ENCODE measurements at regions not wholly inside any gene's neighbourhood (a gene's known extent, or its start where the extent isn't known, plus 50 kb on each side); places are given as distances from the start of the nearest gene placed in this dataset.

GRCh38 chr11:112509300-112509699, 248.6 kb upstream of the PLET1 start:
- WGBS, 2 donors: 95 to 100% methylated on average over 2 of the region's 2 CpGs
- Histone ChIP-seq H3K36me3 (ENCODE audit: low read depth, missing control alignments) (no peaks in the 10 kb centered on the region), H3K4me3 (no peak overlapping the region), H3K27ac (no peak overlapping the region), H3K9me3 (no peaks in the 10 kb centered on the region), H3K27me3 (no peaks in the 10 kb centered on the region), H3K4me1 (no peaks in the 10 kb centered on the region)
- TF ChIP-seq CTCF (IDR thresholded peaks at IDR 0.05) (no peak), POLR2A (IDR thresholded peaks at IDR 0.05) (no peak)
- intact Hi-C loops (cut with DNase I; ENCODE audit: low total_unique reads): no loop called here
- no peak for DNase-seq

- H3K4me3 ChIP-seq: no peak overlapping the region
- H3K9me3 ChIP-seq: no peaks in the 10 kb centered on the region
- intact Hi-C loops (cut with DNase I; ENCODE audit: low total_unique reads): no loop called here
- no peaks in the 10 kb centered on the region for H3K4me1 ChIP-seq
- no peak overlapping the region for H3K27ac ChIP-seq
- TF ChIP-seq CTCF (IDR thresholded peaks at IDR 0.05) (no peak), POLR2A (IDR thresholded peaks at IDR 0.05) (no peak)
- 65 to 78% methylated on average over 1 of the region's 1 CpG for whole genome bisulfite sequencing, 2 donors
- no peaks in the 10 kb centered on the region for H3K27me3 ChIP-seq
- DNase-seq: no peak
- H3K36me3 ChIP-seq (ENCODE audit: low read depth, missing control alignments): no peaks in the 10 kb centered on the region
These were observed 250.6 kb upstream of the PLET1 start for GRCh38 chr11:112511271-112511670.

- no peaks in the 10 kb centered on the region for H3K9me3 ChIP-seq
- DNase-seq: no peak
- WGBS, 2 donors: 65 to 84% methylated on average over 1 of the region's 1 CpG
- intact Hi-C loops (cut with DNase I; ENCODE audit: low total_unique reads): no loop called here
- H3K36me3 ChIP-seq (ENCODE audit: low read depth, missing control alignments): no peaks in the 10 kb centered on the region
- H3K4me1 ChIP-seq: no peaks in the 10 kb centered on the region
- no peak overlapping the region for H3K4me3 ChIP-seq
- H3K27ac ChIP-seq: no peak overlapping the region
- H3K27me3 ChIP-seq: no peaks in the 10 kb centered on the region
- TF ChIP-seq CTCF (IDR thresholded peaks at IDR 0.05) (no peak), POLR2A (IDR thresholded peaks at IDR 0.05) (no peak)
These were observed 251.3 kb upstream of the PLET1 start for GRCh38 chr11:112511911-112512310.

GRCh38 chr11:112513417-112513816, 252.8 kb upstream of the PLET1 start:
- intact Hi-C loops (cut with DNase I; ENCODE audit: low total_unique reads): no loop called here
- TF ChIP-seq CTCF (IDR thresholded peaks at IDR 0.05) (no peak), POLR2A (IDR thresholded peaks at IDR 0.05) (no peak)
- DNase-seq: no peak

GRCh38 chr11:112514011-112514740, 253.5 kb upstream of the PLET1 start:
- TF ChIP-seq CTCF (IDR thresholded peaks at IDR 0.05) (no peak), POLR2A (IDR thresholded peaks at IDR 0.05) (no peak)
- no peaks in the 10 kb centered on the region for H3K36me3 ChIP-seq (ENCODE audit: low read depth, missing control alignments)
- H3K9me3 ChIP-seq: no peaks in the 10 kb centered on the region
- H3K4me1 ChIP-seq: no peaks in the 10 kb centered on the region
- intact Hi-C loops (cut with DNase I; ENCODE audit: low total_unique reads): no loop called here
- no peak overlapping the region for H3K27ac ChIP-seq
- H3K27me3 ChIP-seq: no peaks in the 10 kb centered on the region
- H3K4me3 ChIP-seq: no peak overlapping the region
- DNase-seq: no peak
- 66 to 70% methylated on average over 5 of the region's 5 CpGs for WGBS, 2 donors

More at GRCh38 chr11:112513417-112513816, 252.8 kb upstream of the PLET1 start:
- Histone ChIP-seq H3K27ac (no peak overlapping the region), H3K4me1 (no peaks in the 10 kb centered on the region), H3K4me3 (no peak overlapping the region), H3K9me3 (no peaks in the 10 kb centered on the region), H3K27me3 (no peaks in the 10 kb centered on the region), H3K36me3 (ENCODE audit: low read depth, missing control alignments) (no peaks in the 10 kb centered on the region)
- WGBS, 2 donors: 81 to 86% methylated on average over 2 of the region's 2 CpGs

Measured in testis (tissue), 2 donors.